H1 (cell line): ENCODE measurements at regions not wholly inside any gene's neighbourhood (a gene's known extent, or its start where the extent isn't known, plus 50 kb on each side); places are given as distances from the start of the nearest gene placed in this dataset.

Experiments used
- CTCF ChIA-PET: fragments of 300-600 bp; sonication (Branson Sonifier 250); formaldehyde crosslinking; loops from one replicate; lab custom pipeline; 2021; ENCODE audit not compliant: partially characterized antibody; lab: Charles Lee
- POLR2A ChIA-PET: fragments of 300-600 bp; sonication (Branson Sonifier 250); formaldehyde crosslinking; loops from one replicate; lab custom pipeline; 2021; ENCODE audit warnings: inconsistent platforms; ENCODE audit not compliant: partially characterized antibody; lab: Charles Lee
- DNase-seq, 2 experiments: peaks; one replicate each; pipeline versions ENCODE4 v3.0.0 to v3.0.0-alpha.2; 2010 to 2022; ENCODE audit warnings: low spot score in 2 of 2, low read depth in 1 of 2, mixed read lengths in 1 of 2
- FAIRE-seq: peaks from 2 replicates; lab custom pipeline; 2011; peaks lifted over from hg19 to GRCh38; lab: Jason Lieb, UNC
- H2AFZ ChIP-seq: 2 replicates; pipeline ENCODE4 v1.8.1; 2012; ENCODE audit warnings: low read length, inconsistent platforms
- H2AK5ac ChIP-seq: 2 replicates; pipeline ENCODE4 v1.6.1; 2013; ENCODE audit warnings: low read depth, low read length
- H2BK120ac ChIP-seq: replicated peaks from 2 replicates; pipeline ENCODE3; 2013; ENCODE audit warnings: low read depth, low read length, inconsistent platforms
- H2BK12ac ChIP-seq: 2 replicates; pipeline ENCODE4 v1.6.1; 2013; ENCODE audit warnings: low read depth, low read length
- H2BK15ac ChIP-seq: 2 replicates; pipeline ENCODE4 v1.6.1; 2013; ENCODE audit warnings: low read length
- H2BK20ac ChIP-seq: 2 replicates; pipeline ENCODE4 v1.6.1; 2013; ENCODE audit warnings: low read length
- H2BK5ac ChIP-seq: 2 replicates; pipeline ENCODE4 v1.6.1; 2013; ENCODE audit warnings: low read depth, low read length
- H3K14ac ChIP-seq: 2 replicates; pipeline ENCODE4 v1.6.1; 2013; ENCODE audit warnings: inconsistent platforms; ENCODE audit not compliant: insufficient read length
- H3K18ac ChIP-seq: 2 replicates; pipeline ENCODE4 v1.6.1; 2013; ENCODE audit warnings: low read length; ENCODE audit errors: extremely low read depth
- H3K23ac ChIP-seq: 2 replicates; pipeline ENCODE4 v1.6.1; 2013; ENCODE audit warnings: inconsistent platforms; ENCODE audit not compliant: insufficient read length
- H3K23me2 ChIP-seq: 2 replicates; pipeline ENCODE4 v1.6.1; 2013; ENCODE audit warnings: low read depth, low read length
- H3K27ac ChIP-seq: 2 replicates; pipeline ENCODE4 v1.6.1; 2011; ENCODE audit warnings: low read depth, low read length, inconsistent platforms
- H3K27me3 ChIP-seq, 4 experiments: replicated peaks in 1 of 4; 1 replicate in 1 of 4; 2 replicates in 3 of 4; pipeline versions ENCODE4 v1.6.1 to v1.8.1; 2011 to 2013; ENCODE audit warnings: low read length in 3 of 4, mild to moderate bottlenecking in 3 of 4, inconsistent platforms in 2 of 4, mixed read lengths in 2 of 4, moderate library complexity in 1 of 4; ENCODE audit not compliant: control insufficient read depth in 3 of 4, insufficient read depth in 3 of 4; ENCODE audit errors: extremely low read depth in 1 of 4
- H3K36me3 ChIP-seq, 4 experiments: 2 replicates each; pipeline versions ENCODE4 v1.6.1 to v1.8.1; 2011 to 2013; ENCODE audit warnings: mild to moderate bottlenecking in 4 of 4, low read length in 3 of 4, moderate library complexity in 2 of 4, control low read depth in 1 of 4, inconsistent platforms in 1 of 4; ENCODE audit not compliant: insufficient read depth in 4 of 4, control insufficient read depth in 2 of 4
- H3K4ac ChIP-seq: replicated peaks from 2 replicates; pipeline ENCODE3; 2013; ENCODE audit warnings: low read length, low read depth, mixed read lengths, inconsistent platforms; ENCODE audit not compliant: insufficient read length
- H3K4me1 ChIP-seq, 4 experiments: replicated peaks in 1 of 4; 1 replicate in 1 of 4; 2 replicates in 3 of 4; pipeline versions ENCODE4 v1.6.1 to v1.8.1; 2011 to 2013; ENCODE audit warnings: low read length in 3 of 4, inconsistent platforms in 2 of 4, mixed read lengths in 1 of 4; ENCODE audit not compliant: insufficient read depth in 4 of 4, control insufficient read depth in 3 of 4
- H3K4me2 ChIP-seq, 2 experiments: 2 replicates each; pipeline versions ENCODE4 v1.6.1 to v1.8.1; 2011 to 2013; ENCODE audit warnings: low read depth in 2 of 2, low read length in 2 of 2, control low read depth in 1 of 2, inconsistent platforms in 1 of 2, mild to moderate bottlenecking in 1 of 2; ENCODE audit not compliant: insufficient read depth in 1 of 2
- H3K4me3 ChIP-seq, 4 experiments: fragments of 200-600, 300-600 bp in 1 of 4; sonication (generic), shearing (Covaris generic), sonication (Bioruptor Twin) in 1 of 4; 2 replicates each; pipeline versions ENCODE4 v1.5.1 to v1.8.1; 2011 to 2016; ENCODE audit warnings: low read length in 4 of 4, low read depth in 3 of 4, control low read depth in 2 of 4, inconsistent platforms in 2 of 4, mild to moderate bottlenecking in 2 of 4, mixed read lengths in 1 of 4, moderate library complexity in 1 of 4; ENCODE audit not compliant: insufficient read depth in 2 of 4; ENCODE audit errors: extremely low read depth in 1 of 4
- H3K56ac ChIP-seq: replicated peaks from 2 replicates; pipeline ENCODE3; 2013; ENCODE audit warnings: low read depth, mild to moderate bottlenecking, mixed read lengths, low read length, inconsistent platforms; ENCODE audit not compliant: insufficient read length
- H3K79me1 ChIP-seq: 2 replicates; pipeline ENCODE4 v1.6.1; 2013; ENCODE audit warnings: low read depth, low read length, control low read depth
- H3K79me2 ChIP-seq, 2 experiments: 2 replicates each; pipeline versions ENCODE4 v1.6.1 to v1.8.1; 2012 to 2013; ENCODE audit warnings: low read length in 2 of 2, mild to moderate bottlenecking in 2 of 2, inconsistent platforms in 1 of 2; ENCODE audit not compliant: insufficient read depth in 2 of 2, control insufficient read depth in 1 of 2
- H3K9ac ChIP-seq, 4 experiments: replicated peaks in 1 of 4; 1 replicate in 1 of 4; 2 replicates in 3 of 4; pipeline versions ENCODE4 v1.6.1 to v1.8.1; 2011 to 2013; ENCODE audit warnings: low read depth in 3 of 4, low read length in 3 of 4, control low read depth in 2 of 4, mild to moderate bottlenecking in 2 of 4, moderate library complexity in 2 of 4, inconsistent platforms in 1 of 4; ENCODE audit errors: extremely low read depth in 1 of 4
- H3K9me3 ChIP-seq, 2 experiments: 2 replicates each; pipeline versions ENCODE4 v1.6.1 to v1.8.1; 2012 to 2013; ENCODE audit warnings: mild to moderate bottlenecking in 2 of 2, moderate library complexity in 2 of 2, control low read depth in 1 of 2, inconsistent platforms in 1 of 2, low read depth in 1 of 2, low read length in 1 of 2, mixed read lengths in 1 of 2; ENCODE audit not compliant: insufficient read depth in 2 of 2
- H4K20me1 ChIP-seq, 2 experiments: replicated peaks in 1 of 2; 2 replicates each; pipeline versions ENCODE3 to v1.8.1; 2011 to 2013; ENCODE audit warnings: inconsistent platforms in 2 of 2, low read length in 2 of 2, mild to moderate bottlenecking in 1 of 2; ENCODE audit not compliant: insufficient read depth in 2 of 2, control insufficient read depth in 1 of 2
- H4K5ac ChIP-seq: 2 replicates; pipeline ENCODE4 v1.6.1; 2013; ENCODE audit warnings: low read length, low read depth, mixed read lengths, inconsistent platforms; ENCODE audit not compliant: insufficient read length
- H4K8ac ChIP-seq: 2 replicates; pipeline ENCODE4 v1.8.0; 2013; ENCODE audit warnings: mild to moderate bottlenecking, moderate library complexity, low read length, inconsistent platforms; ENCODE audit not compliant: insufficient read depth; ENCODE audit errors: extremely low read depth
- H4K91ac ChIP-seq: replicated peaks from 2 replicates; pipeline ENCODE3; 2013; ENCODE audit warnings: low read length, mixed read lengths, inconsistent platforms; ENCODE audit not compliant: insufficient read length
- BRCA1 ChIP-seq: IDR thresholded peaks from 2 replicates; pipeline ENCODE4 v1.6.1; 2012; ENCODE audit warnings: low read depth, low read length, improper control_type of control experiment
- CHD1 ChIP-seq: IDR thresholded peaks from 2 replicates; pipeline ENCODE4 v1.6.1; 2012; ENCODE audit warnings: low read depth, low read length, improper control_type of control experiment
- EZH2 ChIP-seq: fragments of 200-600 bp; sonication (generic); IDR thresholded peaks from 2 replicates; pipeline ENCODE4 v1.7.1; 2012; ENCODE audit warnings: low read depth, mild to moderate bottlenecking, moderate library complexity, low read length, inconsistent platforms; ENCODE audit not compliant: severe bottlenecking
- GTF2F1 ChIP-seq: IDR thresholded peaks from 2 replicates; pipeline ENCODE4 v1.6.1; 2012; ENCODE audit warnings: low read depth, low read length, improper control_type of control experiment, borderline replicate concordance
- KDM5A ChIP-seq: fragments of 200-600 bp; IDR thresholded peaks from 2 replicates; pipeline ENCODE4 v1.7.1; 2012; ENCODE audit warnings: mild to moderate bottlenecking, low read length, inconsistent platforms, mixed read lengths
- MAFK ChIP-seq: IDR thresholded peaks from 2 replicates; pipeline ENCODE4 v1.6.1; 2012; ENCODE audit warnings: low read depth, mild to moderate bottlenecking, improper control_type of control experiment, low read length
- RXRA ChIP-seq: IDR thresholded peaks from 2 replicates; pipeline ENCODE4 v1.6.1; 2011; ENCODE audit warnings: low read depth, mild to moderate bottlenecking, low read length, moderate library complexity; ENCODE audit not compliant: insufficient read depth
- SP1 ChIP-seq: IDR thresholded peaks from 2 replicates; pipeline ENCODE4 v1.6.1; 2011; ENCODE audit warnings: low read depth, low read length
- SP4 ChIP-seq: IDR thresholded peaks from 2 replicates; pipeline ENCODE4 v1.6.1; 2012; ENCODE audit warnings: low read length, inconsistent platforms
- SRF ChIP-seq: IDR thresholded peaks from 2 replicates; pipeline ENCODE4 v1.6.1; 2011; ENCODE audit warnings: mild to moderate bottlenecking, low read depth, low read length, moderate library complexity
- SUZ12 ChIP-seq: fragments of 200-600 bp; sonication (generic); IDR thresholded peaks from 2 replicates; pipeline ENCODE4 v1.6.1; 2012; ENCODE audit warnings: mild to moderate bottlenecking, inconsistent platforms, low read length, moderate library complexity, mixed read lengths
- TCF12 ChIP-seq: IDR thresholded peaks from 2 replicates; pipeline ENCODE4 v1.6.1; 2011; ENCODE audit warnings: low read depth, mild to moderate bottlenecking, low read length
- TEAD4 ChIP-seq: IDR thresholded peaks from 2 replicates; pipeline ENCODE4 v1.6.1; 2012; ENCODE audit warnings: low read depth, low read length, inconsistent platforms, mixed read lengths
- YY1 ChIP-seq: IDR thresholded peaks from 2 replicates; pipeline ENCODE4 v1.6.1; 2011; ENCODE audit warnings: low read depth, mild to moderate bottlenecking, low read length
- WGBS, 2 experiments: shearing (Covaris generic) in 1 of 2; methylation state at CpG; one replicate each; pipeline versions ENCODE4 v1.1.6 to v1.1.7; 2013 to 2015; ENCODE audit warnings: low lambda C conversion rate in 2 of 2, mixed read lengths in 2 of 2, inconsistent platforms in 1 of 2, low coverage in 1 of 2, missing lambda C conversion rate in 1 of 2; ENCODE audit not compliant: insufficient replicate concordance in 2 of 2, insufficient coverage in 1 of 2, insufficient read length in 1 of 2; ENCODE audit errors: extremely low coverage in 1 of 2, missing lambda C conversion rate in 1 of 2; 5-methylcytosine and 5-hydroxymethylcytosine counted together

- Histone ChIP-seq H3K23me2 (no peaks in the 10 kb centered on the region), H3K36me3 (no peaks in the 10 kb centered on the region), H2BK12ac (no peak overlapping the region), H2BK5ac (no peak overlapping the region), H3K4me2 (no peak overlapping the region), H3K27ac (no peak overlapping the region), H2BK120ac (no peak overlapping the region), H4K8ac (no peak overlapping the region), H3K4me1 (no peaks in the 10 kb centered on the region), H3K9me3 (no peaks in the 10 kb centered on the region), H2AFZ (no peak overlapping the region), H4K91ac (no peak overlapping the region), H3K4me3 (no peak overlapping the region), H3K9ac (no peak overlapping the region), H3K27me3 (no peaks in the 10 kb centered on the region), H4K20me1 (no peaks in the 10 kb centered on the region), H3K4ac (no peak overlapping the region), H2BK15ac (no peak overlapping the region), H3K56ac (no peak overlapping the region), H2AK5ac (no peak overlapping the region), H3K79me2 (no peaks in the 10 kb centered on the region), H3K23ac (no peak overlapping the region), H2BK20ac (no peak overlapping the region), H3K79me1 (no peaks in the 10 kb centered on the region), H4K5ac (no peak overlapping the region), H3K18ac (no peak overlapping the region), H3K14ac (no peak overlapping the region)
- DNase-seq, result no peak
- ChIA-PET POLR2A (interaction anchor here (0.6 kb wide), 1 partner anchor 72 kb away, joined by 4 read pairs; no protein-coding TSS in a partner anchor), CTCF (interaction anchor here (0.6 kb wide), 1 partner anchor 477 kb away, joined by 3 read pairs; no protein-coding TSS in a partner anchor)
- WGBS, 2 experiments, result 82% methylated on average over 6 of the region's 6 CpGs; no CpG with 5 or more reads in 1 of the 2 experiments
- no peak for FAIRE-seq
- TF ChIP-seq BRCA1 (no peak), SUZ12 (no peak), SRF (no peak), YY1 (no peak), TCF12 (no peak), RXRA (no peak), SP4 (no peak), GTF2F1 (no peak), CHD1 (no peak), KDM5A (no peak), MAFK (no peak), EZH2 (no peak), TEAD4 (no peak), SP1 (no peak)
Measured at GRCh38 chr13:106660746-106661625, 93.0 kb upstream of the ARGLU1 start.
